SK-N-SH treated with all-trans-retinoic acid at 6 μM for 48 hours (cell line): ENCODE measurements at regions not wholly inside any gene's neighbourhood (a gene's known extent, or its start where the extent isn't known, plus 50 kb on each side); places are given as distances from the start of the nearest gene placed in this dataset.

Experiments used
- ATAC-seq: fragments of 200-7000 bp; cut with Tn5 transposase; 3 replicates; pipeline ENCODE4 v1.9.1; 2020; ENCODE audit warnings: mild to moderate bottlenecking, moderate library complexity
- ARNTL ChIP-seq: fragments of 450-650 bp; formaldehyde crosslinking; IDR thresholded peaks from 2 replicates; pipeline ENCODE4 v1.5.0; 2020; ENCODE audit warnings: low read depth, mild to moderate bottlenecking, moderate library complexity, borderline replicate concordance
- BACH2 ChIP-seq: fragments of 250-450 bp; sonication (Bioruptor Pico); IDR thresholded peaks from 2 replicates; pipeline ENCODE4 v1.9.0; 2021; ENCODE audit warnings: mild to moderate bottlenecking, borderline replicate concordance
- CSDC2 ChIP-seq: fragments of 250-450 bp; sonication (Bioruptor Pico); IDR thresholded peaks from 2 replicates; pipeline ENCODE4 v1.5.0; 2020; ENCODE audit warnings: mild to moderate bottlenecking, moderate library complexity
- ESRRG ChIP-seq: fragments of 250-450 bp; sonication (Bioruptor Pico); IDR thresholded peaks from 2 replicates; pipeline ENCODE4 v1.6.1; 2021; ENCODE audit warnings: mild to moderate bottlenecking
- GLIS3 ChIP-seq: fragments of 250-450 bp; sonication (Bioruptor Pico); IDR thresholded peaks from 2 replicates; pipeline ENCODE4 v1.5.0; 2020; ENCODE audit warnings: mild to moderate bottlenecking, moderate library complexity
- ISL1 ChIP-seq: fragments of 250-450 bp; sonication (Bioruptor Pico); IDR thresholded peaks from 2 replicates; pipeline ENCODE4 v2.1.2; 2022; ENCODE audit warnings: mild to moderate bottlenecking, moderate library complexity
- OSR1 ChIP-seq: fragments of 250-450 bp; sonication (Bioruptor Pico); IDR thresholded peaks from 2 replicates; pipeline ENCODE4 v1.8.0; 2022; ENCODE audit warnings: moderate library complexity, mild to moderate bottlenecking, inconsistent platforms
- PPARA ChIP-seq: fragments of 250-450 bp; sonication (Bioruptor Pico); IDR thresholded peaks from 2 replicates; pipeline ENCODE4 v1.5.0; 2020; ENCODE audit warnings: mild to moderate bottlenecking, borderline replicate concordance
- RARB ChIP-seq: fragments of 250-450 bp; sonication (Bioruptor Pico); IDR thresholded peaks from 2 replicates; pipeline ENCODE4 v1.8.0; 2021; ENCODE audit warnings: mild to moderate bottlenecking, moderate library complexity
- SNAI2 ChIP-seq: fragments of 250-450 bp; sonication (Bioruptor Pico); IDR thresholded peaks from 2 replicates; pipeline ENCODE4 v1.5.0; 2020; ENCODE audit warnings: mild to moderate bottlenecking, moderate library complexity
- TCF4 ChIP-seq: fragments of 250-450 bp; sonication (Bioruptor Pico); IDR thresholded peaks from 2 replicates; pipeline ENCODE4 v1.8.0; 2021; ENCODE audit warnings: mild to moderate bottlenecking, moderate library complexity, borderline replicate concordance
- TOX ChIP-seq: fragments of 250-450 bp; sonication (Bioruptor Pico); IDR thresholded peaks from 2 replicates; pipeline ENCODE4 v1.8.0; 2021; ENCODE audit warnings: mild to moderate bottlenecking, moderate library complexity, borderline replicate concordance
- ZC3H10 ChIP-seq: fragments of 250-450 bp; sonication (Bioruptor Pico); IDR thresholded peaks from 2 replicates; pipeline ENCODE4 v1.5.1; 2021; ENCODE audit warnings: mild to moderate bottlenecking, moderate library complexity
- ZFP3 ChIP-seq: fragments of 250-450 bp; sonication (Bioruptor Pico); IDR thresholded peaks from 2 replicates; pipeline ENCODE4 v1.5.0; 2020; ENCODE audit warnings: mild to moderate bottlenecking, moderate library complexity
- ZFP30 ChIP-seq: fragments of 450-650 bp; formaldehyde crosslinking; IDR thresholded peaks from 2 replicates; pipeline ENCODE4 v1.5.0; 2022; ENCODE audit warnings: mild to moderate bottlenecking, moderate library complexity
- ZNF565 ChIP-seq: fragments of 450-650 bp; formaldehyde crosslinking; conservative IDR thresholded peaks from 2 replicates; pipeline ENCODE4 v1.5.0; 2020; ENCODE audit warnings: low read depth, mild to moderate bottlenecking, moderate library complexity
- ZNF70 ChIP-seq: fragments of 450-650 bp; formaldehyde crosslinking; IDR thresholded peaks from 2 replicates; pipeline ENCODE4 v1.5.0; 2020; ENCODE audit warnings: mild to moderate bottlenecking, moderate library complexity
- ZNF8 ChIP-seq: fragments of 450-650 bp; formaldehyde crosslinking; IDR thresholded peaks from 2 replicates; pipeline ENCODE4 v1.5.0; 2020; ENCODE audit warnings: mild to moderate bottlenecking, moderate library complexity
- TF ChIP-seq, protein P1 (sequence below): fragments of 250-450 bp; sonication (Bioruptor Pico); IDR thresholded peaks from 2 replicates; pipeline ENCODE4 v1.8.0; 2020; ENCODE audit warnings: mild to moderate bottlenecking, moderate library complexity, borderline replicate concordance
- TF ChIP-seq, protein P2 (sequence below): fragments of 250-450 bp; sonication (Bioruptor Pico); IDR thresholded peaks from 2 replicates; pipeline ENCODE4 v1.5.1; 2020; ENCODE audit warnings: low read depth, mild to moderate bottlenecking, moderate library complexity
- TF ChIP-seq, protein P3 (sequence below): fragments of 250-450 bp; sonication (Bioruptor Pico); IDR thresholded peaks from 2 replicates; pipeline ENCODE4 v1.5.1; 2021; ENCODE audit warnings: mild to moderate bottlenecking, moderate library complexity
- TF ChIP-seq, protein P4 (sequence below): fragments of 250-450 bp; sonication (Bioruptor Pico); IDR thresholded peaks from 2 replicates; pipeline ENCODE4 v1.8.0; 2021; ENCODE audit warnings: low read depth, mild to moderate bottlenecking, moderate library complexity, borderline replicate concordance

DNA sequence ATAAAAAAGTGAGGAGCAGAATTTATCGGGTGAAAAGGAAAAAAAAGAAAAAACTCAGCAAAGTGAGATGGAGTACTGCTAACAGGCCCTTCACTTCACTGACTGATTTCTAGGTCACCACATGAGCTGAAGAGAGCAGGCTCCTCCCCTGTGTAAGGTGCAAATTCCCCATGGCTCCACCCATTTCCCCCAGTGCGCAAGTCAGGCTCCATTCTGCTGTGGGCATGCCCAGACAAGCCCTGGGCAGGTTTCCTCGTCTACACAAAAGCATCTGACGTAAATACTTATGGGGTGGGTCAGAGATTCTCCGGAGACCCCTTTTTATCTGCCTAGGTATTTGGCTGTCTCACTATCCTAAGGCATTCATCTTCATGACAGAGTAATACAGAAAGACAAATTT, 157.9 kb downstream of the MAGEB5 start:
- ATAC-seq = no peak
- TF ChIP-seq GLIS3 (CRISPR knock-in tag) (no peak), SNAI2 (CRISPR knock-in tag) (no peak), ISL1 (CRISPR knock-in tag) (no peak), BACH2 (CRISPR knock-in tag) (no peak), CSDC2 (no peak), ZNF8 (CRISPR knock-in tag) (no peak), OSR1 (CRISPR knock-in tag) (no peak), TOX (CRISPR knock-in tag) (no peak), ZC3H10 (CRISPR knock-in tag) (no peak), TCF4 (no peak), ZNF70 (CRISPR knock-in tag) (no peak), ARNTL (CRISPR knock-in tag) (no peak), ESRRG (no peak), RARB (CRISPR knock-in tag) (no peak), ZNF565 (CRISPR knock-in tag) (no peak), ZFP30 (CRISPR knock-in tag) (no peak)
- TF ChIP-seq, protein P1, sequence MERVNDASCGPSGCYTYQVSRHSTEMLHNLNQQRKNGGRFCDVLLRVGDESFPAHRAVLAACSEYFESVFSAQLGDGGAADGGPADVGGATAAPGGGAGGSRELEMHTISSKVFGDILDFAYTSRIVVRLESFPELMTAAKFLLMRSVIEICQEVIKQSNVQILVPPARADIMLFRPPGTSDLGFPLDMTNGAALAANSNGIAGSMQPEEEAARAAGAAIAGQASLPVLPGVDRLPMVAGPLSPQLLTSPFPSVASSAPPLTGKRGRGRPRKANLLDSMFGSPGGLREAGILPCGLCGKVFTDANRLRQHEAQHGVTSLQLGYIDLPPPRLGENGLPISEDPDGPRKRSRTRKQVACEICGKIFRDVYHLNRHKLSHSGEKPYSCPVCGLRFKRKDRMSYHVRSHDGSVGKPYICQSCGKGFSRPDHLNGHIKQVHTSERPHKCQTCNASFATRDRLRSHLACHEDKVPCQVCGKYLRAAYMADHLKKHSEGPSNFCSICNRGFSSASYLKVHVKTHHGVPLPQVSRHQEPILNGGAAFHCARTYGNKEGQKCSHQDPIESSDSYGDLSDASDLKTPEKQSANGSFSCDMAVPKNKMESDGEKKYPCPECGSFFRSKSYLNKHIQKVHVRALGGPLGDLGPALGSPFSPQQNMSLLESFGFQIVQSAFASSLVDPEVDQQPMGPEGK (CRISPR knock-in tag) = no peak
- TF ChIP-seq, protein P2, sequence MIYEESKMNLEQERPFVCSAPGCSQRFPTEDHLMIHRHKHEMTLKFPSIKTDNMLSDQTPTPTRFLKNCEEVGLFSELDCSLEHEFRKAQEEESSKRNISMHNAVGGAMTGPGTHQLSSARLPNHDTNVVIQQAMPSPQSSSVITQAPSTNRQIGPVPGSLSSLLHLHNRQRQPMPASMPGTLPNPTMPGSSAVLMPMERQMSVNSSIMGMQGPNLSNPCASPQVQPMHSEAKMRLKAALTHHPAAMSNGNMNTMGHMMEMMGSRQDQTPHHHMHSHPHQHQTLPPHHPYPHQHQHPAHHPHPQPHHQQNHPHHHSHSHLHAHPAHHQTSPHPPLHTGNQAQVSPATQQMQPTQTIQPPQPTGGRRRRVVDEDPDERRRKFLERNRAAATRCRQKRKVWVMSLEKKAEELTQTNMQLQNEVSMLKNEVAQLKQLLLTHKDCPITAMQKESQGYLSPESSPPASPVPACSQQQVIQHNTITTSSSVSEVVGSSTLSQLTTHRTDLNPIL (CRISPR knock-in tag) = no peak
- TF ChIP-seq, protein P3, sequence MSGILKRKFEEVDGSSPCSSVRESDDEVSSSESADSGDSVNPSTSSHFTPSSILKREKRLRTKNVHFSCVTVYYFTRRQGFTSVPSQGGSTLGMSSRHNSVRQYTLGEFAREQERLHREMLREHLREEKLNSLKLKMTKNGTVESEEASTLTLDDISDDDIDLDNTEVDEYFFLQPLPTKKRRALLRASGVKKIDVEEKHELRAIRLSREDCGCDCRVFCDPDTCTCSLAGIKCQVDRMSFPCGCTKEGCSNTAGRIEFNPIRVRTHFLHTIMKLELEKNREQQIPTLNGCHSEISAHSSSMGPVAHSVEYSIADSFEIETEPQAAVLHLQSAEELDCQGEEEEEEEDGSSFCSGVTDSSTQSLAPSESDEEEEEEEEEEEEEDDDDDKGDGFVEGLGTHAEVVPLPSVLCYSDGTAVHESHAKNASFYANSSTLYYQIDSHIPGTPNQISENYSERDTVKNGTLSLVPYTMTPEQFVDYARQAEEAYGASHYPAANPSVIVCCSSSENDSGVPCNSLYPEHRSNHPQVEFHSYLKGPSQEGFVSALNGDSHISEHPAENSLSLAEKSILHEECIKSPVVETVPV (CRISPR knock-in tag) = no peak

DNA sequence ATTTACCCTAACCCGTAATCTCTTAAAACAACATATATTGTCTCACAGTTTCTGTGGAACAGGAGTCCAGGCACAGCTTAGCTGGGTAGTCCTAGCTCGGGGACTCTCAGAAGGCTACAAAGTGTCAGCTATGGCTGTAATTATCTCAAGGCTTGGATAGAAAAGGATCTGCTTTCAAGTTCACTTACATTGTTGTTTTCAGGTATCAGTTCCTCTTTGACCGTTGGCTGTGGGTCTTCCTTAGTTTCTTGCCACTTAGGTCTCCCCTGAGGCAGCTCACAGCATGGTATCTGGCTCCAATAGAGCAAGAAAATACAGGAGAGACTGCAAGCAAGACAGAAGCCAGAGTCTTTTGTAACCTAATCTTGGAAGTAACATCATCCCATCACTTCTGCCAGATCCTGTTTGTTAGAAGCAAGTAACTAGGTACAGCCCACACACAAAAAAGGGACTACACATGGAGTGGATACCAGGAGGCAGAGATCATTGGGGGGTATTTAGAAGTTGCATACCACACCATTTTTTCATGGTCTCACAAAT, 137.0 kb downstream of the MAGEB5 start:
- no peak for TF ChIP-seq ZFP3
- no peak for TF ChIP-seq ZNF70 (CRISPR knock-in tag)
- TF ChIP-seq ZNF8 (CRISPR knock-in tag) = no peak
- TF ChIP-seq OSR1 (CRISPR knock-in tag) = no peak
- TF ChIP-seq, protein P4, sequence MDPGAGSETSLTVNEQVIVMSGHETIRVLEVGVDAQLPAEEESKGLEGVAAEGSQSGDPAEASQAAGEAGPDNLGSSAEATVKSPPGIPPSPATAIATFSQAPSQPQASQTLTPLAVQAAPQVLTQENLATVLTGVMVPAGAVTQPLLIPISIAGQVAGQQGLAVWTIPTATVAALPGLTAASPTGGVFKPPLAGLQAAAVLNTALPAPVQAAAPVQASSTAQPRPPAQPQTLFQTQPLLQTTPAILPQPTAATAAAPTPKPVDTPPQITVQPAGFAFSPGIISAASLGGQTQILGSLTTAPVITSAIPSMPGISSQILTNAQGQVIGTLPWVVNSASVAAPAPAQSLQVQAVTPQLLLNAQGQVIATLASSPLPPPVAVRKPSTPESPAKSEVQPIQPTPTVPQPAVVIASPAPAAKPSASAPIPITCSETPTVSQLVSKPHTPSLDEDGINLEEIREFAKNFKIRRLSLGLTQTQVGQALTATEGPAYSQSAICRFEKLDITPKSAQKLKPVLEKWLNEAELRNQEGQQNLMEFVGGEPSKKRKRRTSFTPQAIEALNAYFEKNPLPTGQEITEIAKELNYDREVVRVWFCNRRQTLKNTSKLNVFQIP (CRISPR knock-in tag) = no peak
- no peak for TF ChIP-seq ZC3H10 (CRISPR knock-in tag)
- ATAC-seq = no peak

DNA sequence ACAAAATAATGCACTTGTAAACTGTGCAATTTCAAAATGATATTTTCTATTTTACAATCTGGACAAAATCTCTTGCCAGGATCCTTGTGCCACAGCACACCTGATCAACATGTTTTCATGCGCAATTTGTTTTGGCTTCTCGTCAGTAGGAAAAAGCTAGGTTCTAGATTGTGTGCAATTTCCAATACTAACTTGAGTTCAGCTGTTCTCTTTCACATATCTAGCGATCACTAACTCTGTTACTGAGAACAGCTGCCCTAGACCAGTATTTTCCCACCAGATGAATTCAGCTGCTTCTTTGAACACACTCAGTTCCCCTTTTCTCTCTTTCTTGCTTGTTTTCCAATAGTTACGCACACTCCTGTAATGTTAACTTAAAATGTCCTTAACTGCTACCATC, 131.2 kb downstream of the MAGEB5 start:
- TF ChIP-seq ZFP30 (CRISPR knock-in tag) (no peak), TCF4 (no peak), CSDC2 (no peak), ZNF565 (CRISPR knock-in tag) (no peak), OSR1 (CRISPR knock-in tag) (no peak), BACH2 (CRISPR knock-in tag) (no peak), SNAI2 (CRISPR knock-in tag) (no peak), ZFP3 (no peak), GLIS3 (CRISPR knock-in tag) (no peak), RARB (CRISPR knock-in tag) (no peak), ZNF8 (CRISPR knock-in tag) (no peak), ARNTL (CRISPR knock-in tag) (no peak), PPARA (CRISPR knock-in tag) (no peak)
- TF ChIP-seq, protein P2 (CRISPR knock-in tag) = no peak
- TF ChIP-seq, protein P3 (CRISPR knock-in tag) = no peak
- TF ChIP-seq, protein P1 (CRISPR knock-in tag) = no peak

More for the DNA sequence above, 131.2 kb downstream of the MAGEB5 start:
- no peak for ATAC-seq
